H9 (cell line): ENCODE measurements at regions not wholly inside any gene's neighbourhood (a gene's known extent, or its start where the extent isn't known, plus 50 kb on each side); places are given as distances from the start of the nearest gene placed in this dataset.

ENCODE experiments used
- DNase-seq: peaks from one replicate; pipeline ENCODE4 v3.0.0-alpha.2; 2017
- H2AFZ ChIP-seq: one replicate; pipeline ENCODE4 v1.6.1; 2013; ENCODE audit warnings: mild to moderate bottlenecking, low read length, control low read depth, moderate library complexity
- H2AK5ac ChIP-seq: 2 replicates; pipeline ENCODE4 v1.6.1; 2013; ENCODE audit warnings: low read length, control low read depth, mixed read lengths; ENCODE audit not compliant: insufficient read length
- H2BK120ac ChIP-seq: one replicate; pipeline ENCODE4 v1.6.1; 2013; ENCODE audit warnings: low read depth, mild to moderate bottlenecking, low read length, control low read depth, inconsistent platforms; ENCODE audit not compliant: poor library complexity, severe bottlenecking
- H2BK12ac ChIP-seq: 2 replicates; pipeline ENCODE4 v1.6.1; 2013; ENCODE audit warnings: low read length, control low read depth, mixed read lengths, low read depth; ENCODE audit not compliant: insufficient read length
- H2BK15ac ChIP-seq: 2 replicates; pipeline ENCODE4 v1.6.1; 2013; ENCODE audit warnings: low read depth, low read length, control low read depth
- H2BK20ac ChIP-seq: one replicate; pipeline ENCODE4 v1.6.1; 2013; ENCODE audit warnings: low read depth, mild to moderate bottlenecking, low read length, control low read depth, inconsistent platforms; ENCODE audit not compliant: poor library complexity, severe bottlenecking
- H2BK5ac ChIP-seq: 2 replicates; pipeline ENCODE4 v1.6.1; 2013; ENCODE audit warnings: low read length, control low read depth, mixed read lengths; ENCODE audit not compliant: insufficient read length
- H3K14ac ChIP-seq: 2 replicates; pipeline ENCODE4 v1.6.1; 2013; ENCODE audit warnings: low read length, control low read depth; ENCODE audit not compliant: insufficient read depth
- H3K18ac ChIP-seq: 2 replicates; pipeline ENCODE4 v1.6.1; 2013; ENCODE audit warnings: low read depth, mild to moderate bottlenecking, mixed read lengths, low read length, control low read depth; ENCODE audit not compliant: insufficient read length
- H3K23ac ChIP-seq: 2 replicates; pipeline ENCODE4 v1.6.1; 2013; ENCODE audit warnings: low read length, control low read depth, mixed read lengths, low read depth; ENCODE audit not compliant: insufficient read length
- H3K23me2 ChIP-seq: 2 replicates; pipeline ENCODE4 v1.6.1; 2013; ENCODE audit warnings: low read depth, mild to moderate bottlenecking, mixed read lengths, low read length, control low read depth; ENCODE audit not compliant: insufficient read length, poor library complexity, severe bottlenecking
- H3K27ac ChIP-seq: 2 replicates; pipeline ENCODE4 v1.5.1; 2013; ENCODE audit warnings: low read length, control low read depth, mixed read lengths, low read depth; ENCODE audit not compliant: insufficient read length
- H3K27me3 ChIP-seq: 2 replicates; pipeline ENCODE4 v1.6.1; 2013; ENCODE audit warnings: low read length, control low read depth, inconsistent platforms; ENCODE audit not compliant: insufficient read depth
- H3K4ac ChIP-seq: 2 replicates; pipeline ENCODE4 v1.6.1; 2013; ENCODE audit warnings: low read depth, mild to moderate bottlenecking, control low read depth, inconsistent platforms, low read length, moderate library complexity
- H3K4me1 ChIP-seq: 2 replicates; pipeline ENCODE4 v1.6.1; 2013; ENCODE audit warnings: low read length, control low read depth, inconsistent platforms; ENCODE audit not compliant: insufficient read depth
- H3K4me2 ChIP-seq: 2 replicates; pipeline ENCODE4 v1.6.1; 2013; ENCODE audit warnings: low read length, control low read depth, mixed read lengths; ENCODE audit not compliant: insufficient read length, insufficient read depth
- H3K56ac ChIP-seq: 2 replicates; pipeline ENCODE4 v1.6.1; 2013; ENCODE audit warnings: low read depth, mild to moderate bottlenecking, mixed read lengths, low read length, control low read depth; ENCODE audit not compliant: insufficient read length
- H3K79me1 ChIP-seq: 2 replicates; pipeline ENCODE4 v1.6.1; 2013; ENCODE audit warnings: low read depth, mild to moderate bottlenecking, moderate library complexity, low read length, control low read depth, inconsistent platforms; ENCODE audit not compliant: insufficient read depth, poor library complexity, severe bottlenecking
- H3K79me2 ChIP-seq: 2 replicates; pipeline ENCODE4 v1.6.1; 2013; ENCODE audit warnings: low read length, control low read depth, inconsistent platforms; ENCODE audit not compliant: insufficient read depth
- H3K9ac ChIP-seq: 2 replicates; pipeline ENCODE4 v1.6.1; 2013; ENCODE audit warnings: low read length, control low read depth, mixed read lengths; ENCODE audit not compliant: insufficient read length; ENCODE audit errors: extremely low read depth
- H3K9me3 ChIP-seq: one replicate; pipeline ENCODE4 v1.6.1; 2013; ENCODE audit warnings: low read depth, low read length, inconsistent platforms; ENCODE audit not compliant: control insufficient read depth
- H3T11ph ChIP-seq: one replicate; pipeline ENCODE4 v1.6.1; 2013; ENCODE audit warnings: mild to moderate bottlenecking, low read length, control low read depth, inconsistent platforms
- H4K20me1 ChIP-seq: one replicate; pipeline ENCODE4 v1.6.1; 2013; ENCODE audit not compliant: control insufficient read depth, insufficient read length, insufficient read depth
- H4K5ac ChIP-seq: 2 replicates; pipeline ENCODE4 v1.6.1; 2013; ENCODE audit warnings: low read depth, mild to moderate bottlenecking, mixed read lengths, low read length, control low read depth; ENCODE audit not compliant: insufficient read length
- H4K8ac ChIP-seq: replicated peaks from 2 replicates; pipeline ENCODE4 v1.6.1; 2013; ENCODE audit warnings: low read length, control low read depth, mixed read lengths, low read depth; ENCODE audit not compliant: insufficient read length
- H4K91ac ChIP-seq: 2 replicates; pipeline ENCODE4 v1.6.1; 2013; ENCODE audit warnings: low read depth, mild to moderate bottlenecking, moderate library complexity, mixed read lengths, low read length, control low read depth; ENCODE audit not compliant: insufficient read length
- H3K27ac Mint-ChIP-seq, 3 experiments: 2 replicates in 2 of 3; 3 replicates in 1 of 3; pipeline ENCODE4 v1.8.0; 2020 to 2021; ENCODE audit warnings: mixed read lengths in 3 of 3, mild to moderate bottlenecking in 1 of 3, moderate library complexity in 1 of 3
- H3K27me3 Mint-ChIP-seq: 2 replicates; pipeline ENCODE4 v1.8.0; 2021; ENCODE audit warnings: low read depth, mild to moderate bottlenecking, moderate library complexity, mixed read lengths
- H3K36me3 Mint-ChIP-seq, 3 experiments: 2 replicates in 2 of 3; 3 replicates in 1 of 3; pipeline ENCODE4 v1.8.0; 2020 to 2021; ENCODE audit warnings: low read depth in 3 of 3, mixed read lengths in 3 of 3; ENCODE audit not compliant: insufficient read depth in 1 of 3
- H3K4me1 Mint-ChIP-seq, 2 experiments: 2 replicates each; pipeline ENCODE4 v1.8.0; 2020; ENCODE audit warnings: mixed read lengths in 2 of 2
- H3K4me3 Mint-ChIP-seq, 2 experiments: 2 replicates in 1 of 2; 3 replicates in 1 of 2; pipeline ENCODE4 v1.8.0; 2020 to 2021; ENCODE audit warnings: mild to moderate bottlenecking in 2 of 2, mixed read lengths in 2 of 2, moderate library complexity in 1 of 2
- H3K9me3 Mint-ChIP-seq, 2 experiments: 2 replicates in 1 of 2; 3 replicates in 1 of 2; pipeline ENCODE4 v1.8.0; 2020; ENCODE audit warnings: mild to moderate bottlenecking in 2 of 2, mixed read lengths in 2 of 2, moderate library complexity in 1 of 2
- WGBS: extraction: QIAGEN DNeasy Blood & Tissue Kit; methylation state at CpG from one replicate; pipeline ENCODE4 v1.1.7; 2013; ENCODE audit warnings: missing lambda C conversion rate, low lambda C conversion rate, mixed read lengths; ENCODE audit not compliant: insufficient read length; ENCODE audit errors: extremely low coverage; 5-methylcytosine and 5-hydroxymethylcytosine counted together
- TF ChIP-seq, protein P1 (sequence below): fragments of 200-600 bp; sonication (generic); conservative IDR thresholded peaks from 3 replicates; pipeline ENCODE4 v1.8.0; 2021; ENCODE audit warnings: antibody characterized with exemption, mild to moderate bottlenecking

DNA sequence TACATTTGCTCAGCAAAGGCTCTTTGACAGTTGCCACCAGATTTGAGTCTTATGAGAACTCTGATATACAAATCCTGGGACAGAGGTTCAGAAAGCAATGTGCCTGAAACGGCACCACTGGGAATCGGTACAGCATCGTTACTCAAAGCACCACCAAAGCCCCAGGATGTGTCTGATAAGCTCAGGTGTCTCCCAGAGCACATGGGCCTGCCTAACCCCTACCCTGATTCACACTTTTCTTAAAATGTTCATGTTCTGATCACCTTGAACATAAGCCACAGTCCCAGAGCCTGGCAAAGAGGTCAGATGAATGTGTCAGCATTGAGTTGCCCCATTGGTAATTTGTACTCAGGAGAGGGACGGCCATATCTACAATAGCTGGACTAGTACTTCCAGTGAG lies 545.8 kb upstream of the AUTS2 start:
- H3K79me2 ChIP-seq: no peaks in the 10 kb centered on the region
- TF ChIP-seq, protein P1, sequence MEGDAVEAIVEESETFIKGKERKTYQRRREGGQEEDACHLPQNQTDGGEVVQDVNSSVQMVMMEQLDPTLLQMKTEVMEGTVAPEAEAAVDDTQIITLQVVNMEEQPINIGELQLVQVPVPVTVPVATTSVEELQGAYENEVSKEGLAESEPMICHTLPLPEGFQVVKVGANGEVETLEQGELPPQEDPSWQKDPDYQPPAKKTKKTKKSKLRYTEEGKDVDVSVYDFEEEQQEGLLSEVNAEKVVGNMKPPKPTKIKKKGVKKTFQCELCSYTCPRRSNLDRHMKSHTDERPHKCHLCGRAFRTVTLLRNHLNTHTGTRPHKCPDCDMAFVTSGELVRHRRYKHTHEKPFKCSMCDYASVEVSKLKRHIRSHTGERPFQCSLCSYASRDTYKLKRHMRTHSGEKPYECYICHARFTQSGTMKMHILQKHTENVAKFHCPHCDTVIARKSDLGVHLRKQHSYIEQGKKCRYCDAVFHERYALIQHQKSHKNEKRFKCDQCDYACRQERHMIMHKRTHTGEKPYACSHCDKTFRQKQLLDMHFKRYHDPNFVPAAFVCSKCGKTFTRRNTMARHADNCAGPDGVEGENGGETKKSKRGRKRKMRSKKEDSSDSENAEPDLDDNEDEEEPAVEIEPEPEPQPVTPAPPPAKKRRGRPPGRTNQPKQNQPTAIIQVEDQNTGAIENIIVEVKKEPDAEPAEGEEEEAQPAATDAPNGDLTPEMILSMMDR: no peak
- no peak overlapping the region for H2BK15ac ChIP-seq
- H2BK120ac ChIP-seq: no peak overlapping the region
- H2AK5ac ChIP-seq: no peak overlapping the region
- H3K23ac ChIP-seq: no peak overlapping the region
- H3K18ac ChIP-seq: no peak overlapping the region
- Mint-ChIP-seq H3K9me3 (peaks cover 0 to 4% of the 10 kb centered on the region in 2 experiments; a peak in 3 of 5 replicates), H3K4me3 (no peak overlapping the region), H3K36me3 (no peaks in the 10 kb centered on the region; a peak in 1 of 7 replicates), H3K27me3 (no peaks in the 10 kb centered on the region; the same call in 1 of the 2 replicates), H3K27ac (no peak overlapping the region), H3K4me1 (peaks cover 2% of the 10 kb centered on the region in 2 experiments)
- no peak overlapping the region for H2BK12ac ChIP-seq
- H3K4me1 ChIP-seq: no peaks in the 10 kb centered on the region
- H2BK5ac ChIP-seq: no peak overlapping the region
- H3K56ac ChIP-seq: no peak overlapping the region
- no peaks in the 10 kb centered on the region for H3K23me2 ChIP-seq
- no peak overlapping the region for H3K14ac ChIP-seq
- WGBS: no CpG with 5 or more reads among the region's 4 CpGs
- no peak overlapping the region for H4K91ac ChIP-seq
- no peak overlapping the region for H3K4me2 ChIP-seq
- no peak overlapping the region for H3K27ac ChIP-seq
- H2AFZ ChIP-seq: no peak overlapping the region
- no peaks in the 10 kb centered on the region for H3K9me3 ChIP-seq
- H3K4ac ChIP-seq: no peak overlapping the region
- H3K79me1 ChIP-seq: no peaks in the 10 kb centered on the region
- H4K8ac ChIP-seq: no peak overlapping the region
- H3K27me3 ChIP-seq: no peaks in the 10 kb centered on the region
- H2BK20ac ChIP-seq: no peak overlapping the region
- DNase-seq: no peak
- H4K20me1 ChIP-seq: no peaks in the 10 kb centered on the region
- no peak overlapping the region for H3K9ac ChIP-seq
- H4K5ac ChIP-seq: no peak overlapping the region
- no peak overlapping the region for H3T11ph ChIP-seq
